NCI-H2081 treated with DMSO at 0.1 percent for 48 hours (cell line): ENCODE measurements at regions not wholly inside any gene's neighbourhood (a gene's known extent, or its start where the extent isn't known, plus 50 kb on each side); places are given as distances from the start of the nearest gene placed in this dataset.

Experiments used
- DNase-seq: peaks from one replicate; lab custom pipeline; 2025; lab: John Stamatoyannopoulos, UW

- DNase-seq: no peak
Measured at GRCh38 chr3:44090036-44090435, 151.7 kb upstream of the TOPAZ1 start.

- DNase-seq: no peak
Measured at GRCh38 chr3:44092497-44092896, 149.2 kb upstream of the TOPAZ1 start.

- DNase-seq: no peak
Measured at GRCh38 chr3:44093531-44093930, 148.2 kb upstream of the TOPAZ1 start.

DNA sequence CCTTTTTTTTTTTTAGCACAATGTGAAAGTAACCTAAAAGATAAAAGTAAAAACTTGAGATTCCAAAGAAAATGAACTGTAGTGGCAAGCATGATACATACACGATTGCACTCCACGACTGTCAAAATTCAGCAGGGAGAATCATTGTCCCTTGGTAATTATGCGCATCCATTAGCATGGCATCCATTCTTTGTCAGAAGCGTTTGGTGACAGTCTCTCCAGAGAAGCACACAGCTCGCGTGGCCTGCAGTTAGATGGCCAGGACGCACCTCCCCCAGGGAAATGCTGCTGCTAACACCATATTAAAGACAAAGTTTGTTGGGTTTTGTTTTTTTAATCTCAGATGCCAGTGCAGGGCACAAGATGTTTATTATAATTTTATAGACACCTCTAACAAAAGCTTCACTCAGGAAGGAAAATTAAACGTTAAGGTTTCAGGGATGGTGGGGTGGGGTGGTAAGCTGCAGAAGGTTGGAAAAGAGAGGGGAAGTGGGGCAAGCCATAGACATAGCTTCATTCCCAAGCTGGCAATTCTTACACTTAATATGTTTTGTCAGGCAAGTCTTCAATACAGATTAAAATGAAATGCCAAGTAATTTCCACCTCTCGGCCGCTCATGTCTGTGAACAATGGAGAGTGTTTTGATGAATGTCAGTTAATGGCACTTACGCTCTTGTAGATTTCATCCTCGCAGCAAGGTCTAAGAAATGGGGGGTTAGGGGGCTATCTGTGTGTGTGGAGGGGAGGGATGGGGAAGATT lies 142.8 kb upstream of the TOPAZ1 start:
- DNase-seq: no peak

- no peak for DNase-seq
Measured at GRCh38 chr3:44099566-44100297, 142.0 kb upstream of the TOPAZ1 start.

- DNase-seq: no peak
Measured at GRCh38 chr3:44100298-44100695, 141.4 kb upstream of the TOPAZ1 start.

- no peak for DNase-seq
Measured at GRCh38 chr3:44104043-44104442, 137.6 kb upstream of the TOPAZ1 start.

DNA sequence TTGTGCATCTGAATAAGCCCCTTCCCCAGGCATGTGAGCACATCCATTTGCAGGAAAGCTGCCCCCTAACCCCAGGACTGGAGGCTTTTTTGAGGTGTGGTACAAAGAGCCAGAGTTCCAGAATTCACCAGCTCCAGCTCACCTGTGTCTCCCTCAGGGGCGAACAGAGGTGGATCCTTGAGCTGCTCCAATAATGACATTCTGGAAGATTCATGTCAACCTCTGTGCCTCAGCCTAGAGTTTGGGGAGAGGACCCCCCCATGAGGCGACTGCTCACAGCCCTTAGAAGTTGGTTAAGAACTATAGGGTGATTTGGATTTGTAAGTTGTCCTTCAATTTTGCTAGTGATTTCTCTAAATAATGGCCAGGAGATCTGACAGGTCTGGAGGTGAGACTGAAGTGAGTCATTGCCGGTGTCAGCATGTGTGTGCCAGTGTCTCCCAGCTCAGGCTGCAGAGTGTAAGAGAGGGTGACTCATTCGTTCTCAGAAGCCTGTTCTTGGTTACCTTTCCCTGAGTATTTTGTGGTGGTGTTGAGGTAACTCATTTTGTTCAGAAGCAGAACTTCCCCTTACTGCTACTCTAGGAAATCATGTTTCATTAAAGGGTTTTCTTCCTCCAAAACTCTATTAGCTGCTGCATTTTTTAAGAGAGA lies 136.9 kb upstream of the TOPAZ1 start:
- DNase-seq: no peak

DNA sequence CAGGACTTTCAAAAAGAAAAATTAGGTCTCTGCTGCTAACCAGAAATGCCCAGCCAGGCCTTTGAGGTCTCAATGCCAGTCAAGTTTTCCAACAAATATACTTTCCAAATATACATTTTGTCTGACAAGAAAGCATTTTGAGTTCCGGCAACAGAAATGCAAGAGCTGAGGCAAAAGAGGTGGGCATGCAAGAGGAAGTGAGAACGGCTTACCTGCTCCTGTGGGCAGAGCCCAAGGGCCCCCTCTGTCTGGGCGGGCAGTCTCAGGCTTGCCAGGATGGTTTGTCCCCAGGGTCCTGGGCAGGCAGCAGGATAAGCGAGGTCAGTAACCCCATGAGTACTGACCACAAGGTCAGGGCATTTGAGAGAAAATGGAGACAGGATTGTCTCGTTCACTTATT lies 136.1 kb upstream of the TOPAZ1 start:
- DNase-seq: no peak

DNA sequence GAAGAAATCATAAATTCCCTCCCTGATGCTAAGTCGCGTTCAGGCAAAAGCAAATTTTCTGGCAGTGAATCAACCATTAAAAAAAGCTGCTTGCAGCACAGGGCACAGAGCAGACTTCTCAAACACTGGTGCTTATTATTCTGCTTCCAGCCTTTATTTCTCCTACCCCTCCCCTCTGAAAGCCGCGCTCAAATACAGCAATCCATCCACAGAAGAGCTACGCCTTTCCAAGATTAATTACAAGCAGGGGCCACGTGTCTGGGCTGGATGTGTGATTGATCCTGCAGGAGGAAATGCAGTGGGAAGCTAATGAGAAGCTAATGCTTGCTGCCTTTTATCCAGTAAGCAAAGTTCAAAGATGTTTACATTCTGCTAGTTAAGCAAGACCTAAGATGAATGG lies 134.9 kb upstream of the TOPAZ1 start:
- DNase-seq: no peak

- no peak for DNase-seq
Measured at GRCh38 chr3:44108481-44108880, 133.2 kb upstream of the TOPAZ1 start.

DNA sequence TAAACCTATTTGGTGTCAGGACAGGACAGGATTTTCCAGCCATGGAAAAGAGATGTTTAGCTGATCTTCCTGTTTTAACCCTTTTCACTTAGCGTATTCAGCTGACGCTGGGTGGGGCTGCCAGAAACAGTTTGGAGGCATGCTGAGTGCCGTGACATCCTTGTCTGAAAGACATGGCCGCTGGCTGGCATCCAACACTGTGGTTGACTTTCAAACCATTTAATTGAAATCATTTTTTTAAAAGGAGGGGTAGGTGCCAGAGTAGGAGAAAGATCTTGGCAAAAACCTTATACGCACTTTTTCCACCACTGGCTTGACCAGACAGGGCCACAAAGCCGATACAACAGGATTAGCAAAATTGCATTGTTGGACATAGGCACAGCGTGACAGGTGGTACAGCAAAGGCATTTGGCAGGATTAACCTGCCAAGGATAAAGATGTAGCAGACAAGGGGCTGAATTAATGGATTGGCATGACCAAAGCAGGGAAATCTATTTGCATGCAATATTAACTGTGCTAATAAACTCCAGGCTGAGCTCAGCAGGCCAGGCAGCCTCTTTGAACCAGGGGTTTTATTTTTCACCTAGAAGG lies 131.8 kb upstream of the TOPAZ1 start:
- no peak for DNase-seq

DNA sequence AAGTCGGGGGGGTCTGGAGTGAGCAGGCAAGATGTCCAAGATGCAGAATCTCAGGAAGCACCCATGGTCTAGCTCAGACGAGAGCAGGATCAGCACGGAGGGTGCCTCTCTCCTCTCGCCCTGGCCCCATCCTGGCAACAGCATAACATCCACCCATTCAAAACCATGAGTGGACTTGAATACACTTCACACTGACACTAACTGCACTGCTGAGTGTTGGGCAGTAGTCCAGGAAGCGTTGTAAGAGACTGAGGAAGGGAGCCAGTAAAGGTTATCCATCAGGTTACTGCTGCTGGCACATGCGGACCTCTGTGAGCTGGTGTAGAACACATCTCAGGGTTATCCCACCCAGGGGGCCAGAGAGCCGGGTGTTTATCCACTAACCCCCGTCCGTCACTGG lies 131.0 kb upstream of the TOPAZ1 start:
- DNase-seq: no peak

DNA sequence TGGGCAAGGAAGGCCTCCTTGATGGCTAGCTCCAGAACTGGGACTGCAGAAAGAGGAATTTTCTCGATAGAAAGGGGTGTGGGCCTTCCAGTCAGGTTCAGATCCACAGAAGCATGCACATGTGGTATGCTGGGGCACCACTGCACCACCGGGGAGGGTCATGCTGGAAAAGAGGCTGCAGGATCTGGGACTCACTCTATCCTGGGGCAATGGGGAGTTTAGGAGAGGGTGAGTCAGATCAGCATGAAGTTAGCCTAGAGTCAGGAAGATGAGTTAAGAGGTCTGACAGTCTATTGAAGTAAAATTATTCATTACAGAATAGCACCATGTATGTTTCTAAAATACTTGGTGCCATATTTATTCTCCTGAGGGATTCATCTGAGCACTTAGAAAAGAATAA lies 130.2 kb upstream of the TOPAZ1 start:
- no peak for DNase-seq

GRCh38 chr3:44114142-44114541 lies 127.5 kb upstream of the TOPAZ1 start:
- DNase-seq: no peak

GRCh38 chr3:44117239-44117638 lies 124.4 kb upstream of the TOPAZ1 start:
- no peak for DNase-seq

DNA sequence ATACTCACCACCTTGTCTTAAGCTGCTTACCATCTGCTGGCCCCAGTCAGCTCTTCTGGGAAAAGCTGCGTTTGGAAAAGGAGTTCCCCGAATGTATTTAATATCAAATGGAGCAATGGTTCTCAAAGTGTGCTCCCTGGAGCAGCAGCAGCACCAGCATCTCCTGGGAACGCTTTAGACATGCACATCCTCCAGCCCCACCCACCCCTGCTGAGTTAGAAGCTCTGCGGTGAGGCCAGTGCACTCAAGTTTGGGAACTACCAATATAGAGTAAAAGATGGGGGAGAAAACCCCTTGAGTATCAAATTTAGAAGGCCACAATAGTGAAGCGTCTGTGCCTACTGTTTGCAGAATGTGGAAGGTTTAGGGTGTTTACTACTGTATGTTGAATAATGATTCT lies 124.0 kb upstream of the TOPAZ1 start:
- DNase-seq: no peak

DNA sequence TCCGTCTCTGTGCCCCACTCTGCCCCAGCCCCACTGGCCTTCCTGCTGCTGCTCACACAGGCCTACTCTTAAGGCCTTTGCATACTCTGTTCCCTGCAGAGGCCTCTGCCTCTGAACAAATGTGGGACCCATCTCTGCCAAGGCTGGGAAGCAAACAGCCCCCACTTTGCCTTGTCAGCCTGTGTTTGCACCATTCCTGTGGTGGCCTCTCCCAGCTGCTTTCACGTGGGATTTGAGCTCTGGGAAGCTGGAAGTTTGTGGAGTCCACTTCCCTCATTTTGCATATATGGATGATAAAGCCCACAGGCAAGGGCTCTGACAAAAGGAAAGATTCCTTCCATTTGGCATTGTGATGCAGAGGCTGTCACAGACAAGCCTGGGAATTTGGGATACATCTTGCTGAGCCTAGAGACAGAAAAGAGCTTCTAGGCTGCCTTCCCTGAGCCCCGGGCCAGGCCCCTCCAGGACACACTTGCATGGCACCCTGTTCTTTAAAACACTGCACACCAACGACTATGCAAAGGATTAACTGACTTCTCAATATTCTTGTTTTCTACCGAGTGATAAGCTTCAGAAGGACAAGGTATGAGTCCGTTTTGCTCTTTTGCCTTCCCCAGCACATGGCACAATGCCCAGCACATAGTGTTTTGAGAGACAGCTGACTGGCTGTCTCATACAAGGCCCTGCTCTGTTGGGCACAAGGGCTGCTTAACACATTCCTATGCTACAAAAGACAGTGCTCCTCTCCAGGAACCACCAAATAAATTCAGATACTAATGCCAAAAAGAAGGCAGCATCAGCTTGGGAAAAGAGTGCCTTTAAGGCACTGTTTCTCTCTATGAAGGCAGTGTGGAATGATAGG lies 120.7 kb upstream of the TOPAZ1 start:
- DNase-seq: no peak

DNA sequence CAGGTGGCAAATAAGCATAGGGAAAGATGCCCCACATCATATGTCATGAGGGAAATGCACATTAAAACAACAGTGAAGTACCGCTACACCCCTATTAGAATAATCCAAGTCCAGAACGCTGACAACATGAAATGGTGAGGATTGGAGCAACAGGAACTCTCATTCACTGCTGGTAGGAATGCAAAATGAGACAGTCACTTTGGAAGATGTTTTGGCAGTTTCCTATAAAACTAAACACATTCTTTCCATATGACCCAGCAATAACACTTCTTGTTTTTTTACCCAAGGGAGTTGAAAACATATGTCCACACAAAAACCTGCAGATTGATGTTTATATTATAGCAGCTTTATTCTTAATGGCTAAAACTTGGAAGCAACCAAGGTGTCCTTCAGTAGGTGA lies 116.4 kb upstream of the TOPAZ1 start:
- DNase-seq: no peak

- DNase-seq: no peak
Measured at GRCh38 chr3:44125882-44126281, 115.8 kb upstream of the TOPAZ1 start.

GRCh38 chr3:44128057-44128775 lies 113.5 kb upstream of the TOPAZ1 start:
- DNase-seq: no peak
